ENCODE measurements at regions not wholly inside any gene's neighbourhood (a gene's known extent, or its start where the extent isn't known, plus 50 kb on each side); places are given as distances from the start of the nearest gene placed in this dataset.

DNA sequence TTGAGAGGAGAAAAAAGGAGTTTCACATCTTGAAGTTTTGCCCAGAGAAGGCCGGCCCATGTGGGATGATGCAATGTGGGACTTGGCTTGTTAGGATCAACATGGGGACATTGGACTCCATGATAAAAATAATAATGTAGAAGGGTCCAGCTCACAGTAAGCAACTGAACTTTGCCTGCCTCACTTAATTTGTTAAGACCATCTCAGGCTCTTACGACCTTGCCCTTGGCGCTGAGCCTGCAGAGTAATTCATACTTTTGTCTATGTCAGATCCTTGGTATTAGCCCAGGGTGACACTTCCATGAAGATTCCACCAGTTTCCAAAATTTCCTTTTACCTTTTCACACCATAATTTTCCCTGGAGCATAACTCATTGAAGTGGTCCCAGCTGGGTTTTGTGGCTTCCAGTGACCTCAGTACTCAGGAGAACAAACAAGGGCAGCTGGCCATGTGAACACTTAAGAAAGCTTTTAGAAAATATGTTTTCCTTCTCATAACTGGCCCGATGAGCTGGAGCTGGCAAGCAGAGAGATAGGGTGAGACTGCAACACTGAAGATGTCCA lies 315.4 kb upstream of the RASGRP1 start:
- no peak for DNase-seq (ENCODE audit: extremely low spot score, unreplicated experiment)
- TF ChIP-seq, protein P1, sequence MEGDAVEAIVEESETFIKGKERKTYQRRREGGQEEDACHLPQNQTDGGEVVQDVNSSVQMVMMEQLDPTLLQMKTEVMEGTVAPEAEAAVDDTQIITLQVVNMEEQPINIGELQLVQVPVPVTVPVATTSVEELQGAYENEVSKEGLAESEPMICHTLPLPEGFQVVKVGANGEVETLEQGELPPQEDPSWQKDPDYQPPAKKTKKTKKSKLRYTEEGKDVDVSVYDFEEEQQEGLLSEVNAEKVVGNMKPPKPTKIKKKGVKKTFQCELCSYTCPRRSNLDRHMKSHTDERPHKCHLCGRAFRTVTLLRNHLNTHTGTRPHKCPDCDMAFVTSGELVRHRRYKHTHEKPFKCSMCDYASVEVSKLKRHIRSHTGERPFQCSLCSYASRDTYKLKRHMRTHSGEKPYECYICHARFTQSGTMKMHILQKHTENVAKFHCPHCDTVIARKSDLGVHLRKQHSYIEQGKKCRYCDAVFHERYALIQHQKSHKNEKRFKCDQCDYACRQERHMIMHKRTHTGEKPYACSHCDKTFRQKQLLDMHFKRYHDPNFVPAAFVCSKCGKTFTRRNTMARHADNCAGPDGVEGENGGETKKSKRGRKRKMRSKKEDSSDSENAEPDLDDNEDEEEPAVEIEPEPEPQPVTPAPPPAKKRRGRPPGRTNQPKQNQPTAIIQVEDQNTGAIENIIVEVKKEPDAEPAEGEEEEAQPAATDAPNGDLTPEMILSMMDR (conservative IDR thresholded peaks at IDR 0.05) = no peak
- Mint-ChIP-seq H3K27ac (no peak overlapping the region), H3K9me3 (no peaks in the 10 kb centered on the region), H3K36me3 (no peaks in the 10 kb centered on the region), H3K27me3 (no peaks in the 10 kb centered on the region), H3K4me3 (no peak overlapping the region), H3K4me1 (ENCODE audit: unreplicated experiment) (peaks cover 35% of the 10 kb centered on the region)

DNA sequence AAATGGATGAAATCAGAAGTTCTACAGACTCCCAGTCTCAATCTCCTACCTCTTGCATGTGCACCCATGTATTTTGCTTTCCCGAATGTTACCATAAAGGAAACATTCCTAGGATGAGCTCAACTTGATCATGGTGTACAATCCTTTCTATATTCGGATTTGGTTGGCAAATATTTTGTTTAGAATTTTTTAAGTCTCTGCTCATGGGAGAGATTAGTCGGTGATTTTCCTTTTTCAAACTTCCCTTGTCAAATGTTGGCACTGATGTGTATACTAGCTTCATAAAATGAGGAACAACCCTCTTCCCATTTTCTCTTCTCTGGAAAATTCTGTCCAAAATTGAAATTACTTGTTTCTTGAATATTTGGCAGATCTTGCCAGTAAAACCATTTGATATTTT lies 317.6 kb upstream of the RASGRP1 start:
- Mint-ChIP-seq H3K27ac (no peak overlapping the region), H3K9me3 (peaks cover 7% of the 10 kb centered on the region), H3K4me1 (ENCODE audit: unreplicated experiment) (peaks cover 45% of the 10 kb centered on the region), H3K27me3 (no peaks in the 10 kb centered on the region), H3K4me3 (no peak overlapping the region), H3K36me3 (no peaks in the 10 kb centered on the region)
- TF ChIP-seq, protein P1 (conservative IDR thresholded peaks at IDR 0.05) = no peak
- DNase-seq (ENCODE audit: extremely low spot score, unreplicated experiment) = no peak

DNA sequence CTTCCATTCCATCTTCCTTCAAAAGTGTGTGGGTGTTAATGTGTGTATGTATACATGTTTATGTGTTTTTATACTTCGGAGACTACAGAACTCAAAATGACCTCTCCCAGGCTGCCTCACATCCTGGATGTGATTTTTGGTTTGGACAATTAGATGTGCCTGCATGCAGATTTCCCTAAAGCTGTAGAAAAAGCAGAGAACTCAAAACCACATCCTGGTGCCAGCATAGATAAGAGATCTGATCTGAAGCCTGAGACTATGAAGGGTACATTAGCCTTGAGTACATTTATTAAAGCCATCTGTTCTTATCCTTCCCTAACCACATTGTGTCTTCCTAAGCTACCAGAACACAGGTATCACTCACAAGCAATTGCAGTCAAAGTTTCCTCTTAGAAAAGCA lies 319.4 kb upstream of the RASGRP1 start:
- no peak overlapping the region for H3K27ac Mint-ChIP-seq

DNA sequence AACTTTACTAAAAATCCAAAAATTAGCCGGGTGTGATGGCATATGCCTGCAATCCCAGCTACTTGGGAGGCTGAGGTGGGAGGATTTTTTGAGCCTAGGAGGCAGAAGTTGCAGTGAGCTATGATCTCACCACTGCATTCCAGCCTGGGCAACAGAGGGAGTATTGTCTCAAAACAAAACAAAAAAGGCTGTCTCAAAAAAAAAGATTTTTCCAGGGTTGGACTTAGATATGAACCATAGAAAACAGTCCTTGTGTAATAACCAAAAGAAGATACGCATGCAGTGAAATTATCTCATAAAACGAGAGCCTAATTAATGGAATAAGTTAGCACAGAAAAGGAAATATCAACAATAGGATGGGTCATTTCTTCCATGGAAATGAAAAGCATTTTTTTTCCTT lies 320.4 kb upstream of the RASGRP1 start:
- Mint-ChIP-seq H3K27me3 (no peaks in the 10 kb centered on the region), H3K36me3 (no peaks in the 10 kb centered on the region), H3K4me3 (no peak overlapping the region), H3K4me1 (ENCODE audit: unreplicated experiment) (peaks cover 38% of the 10 kb centered on the region), H3K27ac (no peak overlapping the region), H3K9me3 (peaks cover 7% of the 10 kb centered on the region)
- TF ChIP-seq, protein P1 (conservative IDR thresholded peaks at IDR 0.05) = no peak
- no peak for DNase-seq (ENCODE audit: extremely low spot score, unreplicated experiment)

More for the DNA sequence above, 319.4 kb upstream of the RASGRP1 start:
- TF ChIP-seq, protein P1 (conservative IDR thresholded peaks at IDR 0.05) = no peak
- H3K9me3 Mint-ChIP-seq = peaks cover 7% of the 10 kb centered on the region
- no peak for DNase-seq (ENCODE audit: extremely low spot score, unreplicated experiment)
- no peaks in the 10 kb centered on the region for H3K36me3 Mint-ChIP-seq
- H3K4me3 Mint-ChIP-seq = no peak overlapping the region
- H3K27me3 Mint-ChIP-seq = no peaks in the 10 kb centered on the region
- H3K4me1 Mint-ChIP-seq (ENCODE audit: unreplicated experiment) = peaks cover 39% of the 10 kb centered on the region

DNA sequence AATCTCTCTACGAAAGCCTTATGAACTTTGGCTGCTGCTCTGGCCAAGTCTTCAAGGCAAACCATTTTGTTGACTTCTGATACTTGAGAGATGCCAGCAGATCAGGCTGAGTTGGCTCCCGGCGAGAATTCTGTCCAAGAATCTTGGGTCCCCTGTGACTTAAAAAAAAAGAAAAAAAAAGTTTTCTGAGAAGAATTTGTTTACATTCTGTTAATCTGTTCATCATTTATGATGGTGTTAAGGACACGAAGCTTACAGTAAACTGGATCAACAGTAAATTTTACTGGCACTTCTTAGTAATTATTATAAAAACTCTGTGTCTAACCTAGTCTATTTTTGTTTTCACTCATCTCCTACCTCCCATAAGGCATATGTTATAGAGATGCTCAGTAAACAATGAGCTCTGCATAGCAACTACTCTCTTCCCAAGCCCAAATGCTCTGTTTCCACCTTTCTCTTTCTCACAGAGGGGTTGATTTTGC lies 320.9 kb upstream of the RASGRP1 start:
- Mint-ChIP-seq H3K9me3 (peaks cover 9% of the 10 kb centered on the region), H3K36me3 (no peaks in the 10 kb centered on the region), H3K4me1 (ENCODE audit: unreplicated experiment) (peaks cover 41% of the 10 kb centered on the region), H3K27me3 (peaks cover 1% of the 10 kb centered on the region), H3K4me3 (no peak overlapping the region), H3K27ac (no peak overlapping the region)
- TF ChIP-seq, protein P1 (conservative IDR thresholded peaks at IDR 0.05) = no peak
- DNase-seq (ENCODE audit: extremely low spot score, unreplicated experiment) = no peak
